GM10248 (cell line): ENCODE measurements at regions not wholly inside any gene's neighbourhood (a gene's known extent, or its start where the extent isn't known, plus 50 kb on each side); places are given as distances from the start of the nearest gene placed in this dataset.

Experiments
- CTCF ChIA-PET: fragments of 300-600 bp; sonication (Branson Sonifier 250); formaldehyde crosslinking; extraction: SDS; loops from one replicate; lab custom pipeline; 2021; ENCODE audit warnings: antibody characterized with exemption; lab: Yijun Ruan, JAX
- POLR2A ChIA-PET: fragments of 350-650 bp; sonication (Branson Sonifier 250); formaldehyde crosslinking; extraction: SDS; loops from one replicate; lab custom pipeline; 2020; ENCODE audit warnings: antibody characterized with exemption; lab: Yijun Ruan, JAX
- DNase-seq: peaks from one replicate; pipeline ENCODE4 v3.0.0; 2012; ENCODE audit errors: extremely low spot score
- CTCF ChIP-seq: IDR thresholded peaks from 2 replicates; pipeline ENCODE4 v1.5.1; 2012; ENCODE audit warnings: mild to moderate bottlenecking, low read depth; ENCODE audit errors: extremely low read depth, missing control alignments, control extremely low read depth

DNA sequence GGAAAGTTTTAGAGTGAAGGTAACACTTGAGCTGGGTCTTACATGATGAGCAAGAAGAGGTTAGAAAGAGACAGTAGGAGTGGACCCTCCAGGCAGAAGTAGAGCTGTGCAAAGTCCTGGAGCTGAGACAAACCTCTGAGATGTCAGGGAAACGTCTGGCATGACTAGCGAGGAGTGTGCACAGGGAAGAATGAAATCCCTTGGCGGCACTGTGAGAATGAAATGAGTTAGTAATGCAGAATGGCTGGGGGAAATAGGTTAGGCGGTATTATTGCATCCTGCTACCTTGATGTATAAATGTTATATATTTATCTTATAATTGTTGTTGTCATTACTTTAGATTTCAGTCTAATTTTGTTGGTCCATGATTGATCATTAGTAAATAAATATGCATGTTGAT, 457.9 kb upstream of the CCL2 start:
- no peak for TF ChIP-seq CTCF
- ChIA-PET POLR2A (no interaction called here), CTCF (interaction anchor here (1.4 to 1.6 kb wide), 2 partner anchors 18 to 26 kb away, joined by 3 to 6 read pairs; no protein-coding TSS in a partner anchor)

GRCh38 chr17:33798308-33798707, 456.8 kb upstream of the CCL2 start:
- TF ChIP-seq CTCF = no peak
- DNase-seq = no peak
- ChIA-PET POLR2A (no interaction called here), CTCF (no interaction called here)

More for the DNA sequence above, 457.9 kb upstream of the CCL2 start:
- DNase-seq = no peak

GRCh38 chr17:33802349-33803198, 452.5 kb upstream of the CCL2 start:
- CTCF ChIA-PET = no interaction called here
- POLR2A ChIA-PET = no interaction called here
- no peak for DNase-seq
- no peak for TF ChIP-seq CTCF

- POLR2A ChIA-PET = no interaction called here
- no peak for TF ChIP-seq CTCF
- DNase-seq = no peak
- CTCF ChIA-PET = no interaction called here
Measured at GRCh38 chr17:33803199-33803685, 451.8 kb upstream of the CCL2 start.

DNA sequence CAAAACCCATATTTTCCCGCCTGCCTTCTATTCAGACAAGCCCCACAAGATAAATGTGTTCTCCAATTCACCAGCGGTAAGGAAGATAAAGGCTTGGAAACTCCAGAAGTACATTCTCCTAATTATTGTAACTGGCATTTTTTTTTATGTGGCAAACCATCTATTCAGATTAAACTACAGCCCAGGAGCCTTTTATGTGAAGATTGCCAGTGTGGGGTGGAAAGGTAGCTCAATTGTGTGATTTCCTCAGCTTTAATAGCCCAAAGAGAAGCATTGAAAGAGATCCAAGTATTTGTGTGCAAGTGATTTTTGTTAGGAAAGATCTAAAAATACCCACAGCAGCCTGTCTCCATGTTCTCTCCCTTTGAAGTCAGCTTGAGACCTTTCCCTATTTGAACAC, 451.4 kb upstream of the CCL2 start:
- CTCF ChIA-PET = interaction anchor here (1.3 to 1.6 kb wide), 2 partner anchors 11 to 12 kb away, joined by 4 read pairs; no protein-coding TSS in a partner anchor
- DNase-seq = no peak
- POLR2A ChIA-PET = no interaction called here
- no peak for TF ChIP-seq CTCF

GRCh38 chr17:33804401-33804800, 450.7 kb upstream of the CCL2 start:
- CTCF ChIA-PET = interaction anchor here (1.3 to 1.6 kb wide), 2 partner anchors 11 to 12 kb away, joined by 4 read pairs; no protein-coding TSS in a partner anchor
- POLR2A ChIA-PET = no interaction called here
- TF ChIP-seq CTCF = no peak
- no peak for DNase-seq
